Esophagus (tissue), 2 donors: ENCODE measurements at regions not wholly inside any gene's neighbourhood (a gene's known extent, or its start where the extent isn't known, plus 50 kb on each side); places are given as distances from the start of the nearest gene placed in this dataset.

Source experiments
- H3K27ac ChIP-seq, 2 donors: one replicate each; pipeline ENCODE4 v1.5.1; 2013; ENCODE audit warnings: low read depth in 2 of 2, mild to moderate bottlenecking in 2 of 2, inconsistent platforms in 1 of 2, low read length in 1 of 2, moderate library complexity in 1 of 2
- H3K27me3 ChIP-seq, 2 donors: one replicate each; pipeline ENCODE4 v1.6.1; 2013; ENCODE audit warnings: low read length in 2 of 2, control low read depth in 1 of 2, mild to moderate bottlenecking in 1 of 2; ENCODE audit not compliant: insufficient read depth in 2 of 2, control insufficient read depth in 1 of 2
- H3K36me3 ChIP-seq, 2 donors: one replicate each; pipeline ENCODE4 v1.6.1; 2013; ENCODE audit warnings: low read length in 1 of 2; ENCODE audit not compliant: control insufficient read depth in 2 of 2, insufficient read depth in 2 of 2
- H3K4me1 ChIP-seq, 2 donors: one replicate each; pipeline ENCODE4 v1.6.1; 2013; ENCODE audit warnings: low read length in 1 of 2; ENCODE audit not compliant: control insufficient read depth in 2 of 2, insufficient read depth in 2 of 2
- H3K4me3 ChIP-seq, 2 donors: one replicate each; pipeline ENCODE4 v1.5.1; 2013; ENCODE audit warnings: low read length in 2 of 2, mild to moderate bottlenecking in 2 of 2, low read depth in 1 of 2, moderate library complexity in 1 of 2
- H3K9me3 ChIP-seq, 2 donors: one replicate each; pipeline ENCODE4 v1.6.1; 2013; ENCODE audit warnings: mild to moderate bottlenecking in 2 of 2, low read depth in 1 of 2, low read length in 1 of 2, moderate library complexity in 1 of 2; ENCODE audit not compliant: control insufficient read depth in 2 of 2, insufficient read depth in 1 of 2
- WGBS, 2 donors: extraction: QIAGEN DNeasy Blood & Tissue Kit; methylation state at CpG; one replicate each; pipeline ENCODE4 v1.1.7; 2013; 5-methylcytosine and 5-hydroxymethylcytosine counted together
- donor health status: healthy with polysubstance abuse.
- donor health status: Bipolar disorder and iron deficiency.

DNA sequence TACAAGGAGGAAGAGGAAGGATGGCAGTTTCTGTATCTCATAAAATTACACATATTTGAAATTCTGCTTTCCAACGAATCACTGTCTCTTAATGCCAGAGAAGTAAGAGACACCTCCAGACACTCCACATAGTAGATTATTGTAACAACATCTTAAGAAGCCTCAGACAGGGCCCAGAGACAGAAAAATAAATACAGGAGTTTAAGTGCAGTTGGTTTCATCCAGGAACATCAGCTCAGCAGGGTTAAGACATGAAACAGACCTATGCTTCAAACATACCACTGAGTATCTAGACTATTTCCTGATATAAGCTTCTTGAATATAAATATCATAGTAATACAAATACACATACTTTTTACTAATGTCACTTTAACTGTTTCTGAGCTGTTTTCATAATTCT, 290.3 kb downstream of the ADAMTS20 start:
- H3K27ac ChIP-seq = no peak overlapping the region
- H3K4me1 ChIP-seq = no peaks in the 10 kb centered on the region
- no peaks in the 10 kb centered on the region for H3K9me3 ChIP-seq
- H3K27me3 ChIP-seq = no peaks in the 10 kb centered on the region
- no peaks in the 10 kb centered on the region for H3K36me3 ChIP-seq
- 52 to 71% methylated on average over 1 of the region's 1 CpG for WGBS, 2 donors
- no peak overlapping the region for H3K4me3 ChIP-seq

DNA sequence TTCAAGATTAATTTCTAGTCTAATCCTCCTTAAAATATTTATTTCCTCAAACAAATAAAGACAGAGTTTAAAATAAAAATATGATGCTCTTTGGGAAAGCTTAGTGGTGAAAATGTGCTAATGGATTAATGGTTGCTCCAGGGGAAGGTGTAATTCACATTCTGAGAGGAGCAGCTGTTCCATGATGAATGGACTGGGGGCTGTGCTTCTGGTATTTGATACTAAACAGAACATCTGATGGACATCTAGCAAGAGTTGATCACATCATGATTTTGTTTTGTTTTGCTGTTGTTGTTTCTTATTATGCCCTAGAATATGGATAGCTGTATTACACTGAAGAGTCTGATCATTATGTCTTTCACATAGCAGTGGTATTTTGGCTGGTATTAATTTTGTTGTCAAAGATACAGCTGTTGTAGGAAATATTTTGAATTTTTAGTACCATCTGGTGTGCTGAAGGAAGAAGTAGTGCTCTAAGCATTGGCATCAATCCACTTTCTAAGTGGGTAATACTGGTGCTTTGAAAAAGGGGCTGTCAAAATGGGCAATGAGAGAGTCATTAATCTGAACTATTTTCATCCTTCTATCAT, 296.4 kb downstream of the ADAMTS20 start:
- no peak overlapping the region for H3K4me3 ChIP-seq
- no peaks in the 10 kb centered on the region for H3K9me3 ChIP-seq
- H3K27ac ChIP-seq = no peak overlapping the region
- H3K36me3 ChIP-seq = no peaks in the 10 kb centered on the region
- H3K4me1 ChIP-seq = no peaks in the 10 kb centered on the region
- H3K27me3 ChIP-seq = no peaks in the 10 kb centered on the region

DNA sequence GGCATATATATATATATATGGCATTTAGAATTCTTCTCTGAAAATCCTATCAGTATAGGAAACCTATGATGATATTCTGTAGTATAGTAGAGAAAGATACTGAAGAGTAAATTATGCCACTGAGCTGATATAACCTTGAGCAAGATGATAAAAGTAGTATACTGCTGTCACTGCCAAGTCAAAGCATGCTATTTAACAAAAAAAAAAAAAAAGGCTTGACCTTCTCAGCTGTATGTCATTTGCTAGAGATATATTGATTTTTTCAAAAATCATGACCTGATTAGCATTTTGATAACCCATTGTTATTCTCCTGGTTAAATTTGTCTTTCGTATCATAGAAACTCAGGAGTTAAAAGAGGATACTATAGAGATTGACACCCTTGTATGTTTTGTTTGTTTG, 299.4 kb downstream of the ADAMTS20 start:
- H3K9me3 ChIP-seq = no peaks in the 10 kb centered on the region
- no peaks in the 10 kb centered on the region for H3K4me1 ChIP-seq
- H3K27ac ChIP-seq = no peak overlapping the region
- 92 to 93% methylated on average over 1 of the region's 1 CpG for WGBS, 2 donors
- no peak overlapping the region for H3K4me3 ChIP-seq
- H3K36me3 ChIP-seq = no peaks in the 10 kb centered on the region
- H3K27me3 ChIP-seq = no peaks in the 10 kb centered on the region

- WGBS, 2 donors = 88 to 89% methylated on average over 3 of the region's 3 CpGs
These were observed 306.1 kb downstream of the ADAMTS20 start for GRCh38 chr12:43245947-43246346.

GRCh38 chr12:43241986-43242385, 310.0 kb downstream of the ADAMTS20 start:
- 72 to 76% methylated on average over 2 of the region's 2 CpGs for WGBS, 2 donors
- no peaks in the 10 kb centered on the region for H3K27me3 ChIP-seq
- H3K4me1 ChIP-seq = no peaks in the 10 kb centered on the region
- H3K27ac ChIP-seq = no peak overlapping the region
- H3K4me3 ChIP-seq = no peak overlapping the region
- H3K9me3 ChIP-seq = no peaks in the 10 kb centered on the region
- no peaks in the 10 kb centered on the region for H3K36me3 ChIP-seq

More at GRCh38 chr12:43245947-43246346, 306.1 kb downstream of the ADAMTS20 start:
- no peak overlapping the region for H3K27ac ChIP-seq
- no peaks in the 10 kb centered on the region for H3K27me3 ChIP-seq
- no peak overlapping the region for H3K4me3 ChIP-seq
- no peaks in the 10 kb centered on the region for H3K4me1 ChIP-seq
- H3K9me3 ChIP-seq = no peaks in the 10 kb centered on the region
- H3K36me3 ChIP-seq = no peaks in the 10 kb centered on the region

DNA sequence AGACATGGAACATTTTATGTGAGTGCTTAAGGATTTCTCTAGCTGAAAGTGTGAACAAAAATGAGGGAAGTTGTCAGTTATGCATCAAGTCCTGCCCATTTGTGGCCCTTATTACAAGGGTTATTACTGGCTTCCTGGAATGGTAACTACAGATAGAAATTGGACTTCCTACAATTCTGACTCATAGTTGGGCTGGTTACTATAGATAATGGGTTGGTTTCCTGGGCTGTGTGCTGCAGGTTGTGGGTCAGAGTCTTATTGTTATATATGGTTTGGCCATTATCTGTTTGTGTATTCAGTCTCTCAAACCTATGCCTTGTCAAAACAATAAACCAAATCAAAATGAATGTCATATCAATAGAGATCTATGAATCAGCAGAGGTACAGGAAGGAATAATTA, 313.7 kb downstream of the ADAMTS20 start:
- H3K27ac ChIP-seq = no peak overlapping the region
- H3K27me3 ChIP-seq = no peaks in the 10 kb centered on the region
- H3K4me3 ChIP-seq = no peak overlapping the region

GRCh38 chr12:43237238-43237879, 314.6 kb downstream of the ADAMTS20 start:
- Histone ChIP-seq H3K9me3 (no peaks in the 10 kb centered on the region), H3K27me3 (no peaks in the 10 kb centered on the region), H3K4me1 (no peaks in the 10 kb centered on the region), H3K4me3 (no peak overlapping the region), H3K27ac (no peak overlapping the region), H3K36me3 (no peaks in the 10 kb centered on the region)
- WGBS, 2 donors = 82% methylated on average over 3 of the region's 3 CpGs

More for the DNA sequence above, 313.7 kb downstream of the ADAMTS20 start:
- Histone ChIP-seq H3K36me3 (no peaks in the 10 kb centered on the region), H3K9me3 (no peaks in the 10 kb centered on the region), H3K4me1 (no peaks in the 10 kb centered on the region)

GRCh38 chr12:43235721-43236120, 316.3 kb downstream of the ADAMTS20 start:
- H3K4me3 ChIP-seq = no peak overlapping the region
- H3K4me1 ChIP-seq = no peaks in the 10 kb centered on the region
- H3K36me3 ChIP-seq = no peaks in the 10 kb centered on the region
- H3K27ac ChIP-seq = no peak overlapping the region
- 86 to 98% methylated on average over 1 of the region's 1 CpG for WGBS, 2 donors
- H3K27me3 ChIP-seq = no peaks in the 10 kb centered on the region
- H3K9me3 ChIP-seq = no peaks in the 10 kb centered on the region

DNA sequence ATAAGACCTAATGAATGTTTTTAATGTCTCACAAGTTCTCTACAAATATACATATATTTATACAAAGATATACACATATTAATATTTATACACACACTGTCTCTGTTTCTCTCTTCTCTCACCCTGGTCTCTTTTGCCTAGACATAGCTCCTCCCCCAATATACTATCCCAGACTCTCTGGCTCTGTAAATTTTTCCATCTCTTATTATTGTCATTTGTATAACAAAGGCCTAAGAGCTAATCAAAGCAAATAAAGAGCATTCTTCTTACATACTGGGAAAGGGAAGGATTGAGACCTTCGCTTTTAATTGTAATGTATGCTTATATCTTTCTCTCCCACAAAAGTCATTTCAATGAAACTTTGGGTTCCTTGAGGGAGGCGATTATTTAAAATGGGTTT, 318.1 kb downstream of the ADAMTS20 start:
- no peaks in the 10 kb centered on the region for H3K4me1 ChIP-seq
- 95% methylated on average over 2 of the region's 2 CpGs for WGBS, 2 donors
- H3K4me3 ChIP-seq = no peak overlapping the region
- no peak overlapping the region for H3K27ac ChIP-seq
- no peaks in the 10 kb centered on the region for H3K27me3 ChIP-seq
- no peaks in the 10 kb centered on the region for H3K9me3 ChIP-seq
- no peaks in the 10 kb centered on the region for H3K36me3 ChIP-seq

GRCh38 chr12:43226151-43226550, 325.9 kb downstream of the ADAMTS20 start:
- WGBS, 2 donors = 86 to 88% methylated on average over 2 of the region's 2 CpGs
- H3K9me3 ChIP-seq = no peaks in the 10 kb centered on the region
- H3K27me3 ChIP-seq = no peaks in the 10 kb centered on the region

More at GRCh38 chr12:43226151-43226550, 325.9 kb downstream of the ADAMTS20 start:
- H3K4me1 ChIP-seq = no peaks in the 10 kb centered on the region
- H3K4me3 ChIP-seq = no peak overlapping the region
- no peaks in the 10 kb centered on the region for H3K36me3 ChIP-seq
- H3K27ac ChIP-seq = no peak overlapping the region
